ENCODE measurements at regions not wholly inside any gene's neighbourhood (a gene's known extent, or its start where the extent isn't known, plus 50 kb on each side); places are given as distances from the start of the nearest gene placed in this dataset.

GRCh38 chr18:78898635-78899034 lies 81.0 kb upstream of the SALL3 start:
- TF ChIP-seq EZH2phosphoT487 (IDR thresholded peaks at IDR 0.05; ENCODE audit: borderline replicate concordance, low read depth, low read length) (no peak), CTCF (conservative IDR thresholded peaks at IDR 0.05; ENCODE audit: low read length) (no peak)
